SKM-1 (cell line): ENCODE measurements at regions not wholly inside any gene's neighbourhood (a gene's known extent, or its start where the extent isn't known, plus 50 kb on each side); places are given as distances from the start of the nearest gene placed in this dataset.
"Not testable (repeated sequence)": the region's sequence is repeated elsewhere in the genome, so short reads cannot be mapped to it uniquely, and the experiment has no call there.

ENCODE experiments used
- DNase-seq: peaks from one replicate; lab custom pipeline; 2025; ENCODE audit not compliant: unreplicated experiment; lab: John Stamatoyannopoulos, UW

DNA sequence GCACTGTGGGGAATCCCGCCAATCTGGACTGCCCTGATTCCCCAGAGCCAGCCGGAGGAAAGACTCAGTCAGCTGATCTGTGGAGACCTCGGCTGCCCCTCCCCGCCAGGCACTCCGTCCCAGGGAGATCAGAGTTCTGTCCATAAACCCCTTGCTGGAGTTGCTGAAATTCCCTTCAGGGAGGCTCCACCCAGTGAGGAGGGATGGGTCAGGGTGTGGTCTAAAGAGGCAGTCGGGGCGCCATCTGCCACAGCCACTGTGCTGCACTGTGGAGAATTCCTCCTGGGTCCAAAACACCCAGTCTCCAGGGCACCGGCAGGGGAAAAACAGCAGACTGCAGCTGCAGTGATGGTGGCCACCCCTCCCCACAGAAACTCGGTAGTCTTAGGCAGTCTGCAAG is 1922.3 kb upstream of the FLRT2 start:
- DNase-seq = no peak

DNA sequence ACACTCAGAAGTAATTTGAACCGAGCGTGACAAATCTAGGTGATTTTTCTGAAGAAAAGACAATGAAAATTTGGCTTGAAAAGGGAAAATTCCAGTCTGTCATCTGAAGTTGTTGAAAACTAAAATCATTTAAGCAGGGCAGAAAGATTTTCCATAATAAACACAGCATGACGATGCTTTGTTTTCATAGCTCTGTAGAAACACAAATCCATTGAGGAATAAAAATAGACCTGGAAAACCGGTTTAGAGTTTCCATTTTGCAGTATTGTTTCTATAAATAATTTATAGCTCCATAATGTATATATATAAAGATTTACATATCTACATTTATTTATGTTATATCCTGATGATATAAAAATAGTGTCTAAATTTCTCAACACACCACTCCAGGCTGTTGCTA is 1918.5 kb upstream of the FLRT2 start:
- DNase-seq = no peak

DNA sequence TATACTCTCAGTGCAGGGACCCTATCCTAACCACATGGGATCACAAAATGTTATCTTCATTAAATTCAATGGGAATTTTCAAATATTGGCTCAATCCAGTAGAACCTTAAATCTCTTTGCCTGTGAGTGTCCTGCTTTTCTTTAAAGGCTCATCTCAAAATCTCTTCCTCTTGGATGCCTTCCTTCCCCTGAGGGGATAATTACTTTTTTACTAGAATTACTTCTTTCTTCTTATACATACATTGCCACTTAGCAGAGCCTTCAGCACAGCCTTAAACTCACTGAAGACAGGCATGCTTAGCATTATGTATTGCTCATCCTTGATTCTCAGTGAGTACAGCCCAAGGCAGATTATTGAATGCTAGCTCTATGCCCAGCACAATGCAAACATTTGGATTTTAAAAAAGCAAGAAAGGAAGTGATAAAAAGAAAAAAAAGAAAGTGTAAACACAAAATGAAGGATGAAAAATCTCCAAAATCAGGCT is 1918.0 kb upstream of the FLRT2 start:
- DNase-seq = no peak

DNA sequence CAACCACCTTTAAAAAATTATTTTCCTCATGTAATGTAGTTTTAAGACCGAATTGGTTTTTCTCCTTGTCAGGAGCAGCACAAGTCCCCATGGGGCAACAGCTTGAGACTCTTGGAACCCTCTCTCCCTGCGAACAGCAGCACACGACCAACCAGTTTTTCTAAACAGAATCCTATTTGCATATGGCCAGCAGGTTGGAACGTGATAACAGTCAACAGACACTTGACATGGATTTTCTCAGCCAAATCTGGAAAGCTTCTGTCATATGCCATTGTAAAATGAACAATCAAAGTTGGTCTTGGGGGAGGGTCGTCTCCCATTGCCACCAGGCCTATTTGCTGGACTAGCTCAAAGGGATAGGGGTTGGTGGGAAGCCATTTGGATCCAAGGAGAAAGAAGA is 1915.0 kb upstream of the FLRT2 start:
- DNase-seq = no peak

DNA sequence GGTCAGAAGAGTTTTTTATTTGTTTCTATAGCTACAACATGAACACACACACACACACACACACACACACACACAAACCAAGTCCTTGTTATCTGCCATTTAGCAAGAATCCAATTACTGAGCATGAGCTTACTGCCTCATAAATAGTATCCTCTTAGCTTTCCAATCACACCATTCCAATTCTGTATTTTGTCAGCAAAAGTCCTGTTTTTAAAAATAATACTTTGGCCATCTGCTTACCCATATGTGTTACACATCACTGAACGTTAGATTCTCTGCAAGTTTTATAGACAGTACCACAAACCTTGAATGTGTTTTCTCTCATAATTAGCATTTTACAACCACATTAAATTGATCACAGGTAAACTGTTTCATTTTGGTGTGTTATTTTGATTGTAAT is 1905.4 kb upstream of the FLRT2 start:
- DNase-seq = no peak

DNA sequence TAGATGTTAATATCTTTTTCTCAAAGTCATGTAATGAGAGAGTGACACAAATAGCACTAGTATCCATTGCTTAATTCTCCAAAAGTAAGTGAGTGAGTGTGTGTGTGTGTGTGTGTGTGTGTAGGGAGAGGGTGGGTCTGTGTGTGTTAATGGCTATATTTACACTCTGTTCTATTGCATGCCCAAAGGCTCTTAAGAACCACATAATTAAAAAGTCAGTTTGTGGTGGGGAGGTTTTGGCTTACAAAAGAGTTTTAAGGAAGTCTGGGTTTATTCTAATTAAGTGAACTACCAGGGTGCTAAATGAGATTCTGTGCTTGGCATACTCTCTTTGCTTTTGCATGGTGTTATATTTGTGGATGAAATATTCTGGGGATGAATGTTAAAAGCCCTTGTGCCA is 1897.6 kb upstream of the FLRT2 start:
- DNase-seq = no peak

DNA sequence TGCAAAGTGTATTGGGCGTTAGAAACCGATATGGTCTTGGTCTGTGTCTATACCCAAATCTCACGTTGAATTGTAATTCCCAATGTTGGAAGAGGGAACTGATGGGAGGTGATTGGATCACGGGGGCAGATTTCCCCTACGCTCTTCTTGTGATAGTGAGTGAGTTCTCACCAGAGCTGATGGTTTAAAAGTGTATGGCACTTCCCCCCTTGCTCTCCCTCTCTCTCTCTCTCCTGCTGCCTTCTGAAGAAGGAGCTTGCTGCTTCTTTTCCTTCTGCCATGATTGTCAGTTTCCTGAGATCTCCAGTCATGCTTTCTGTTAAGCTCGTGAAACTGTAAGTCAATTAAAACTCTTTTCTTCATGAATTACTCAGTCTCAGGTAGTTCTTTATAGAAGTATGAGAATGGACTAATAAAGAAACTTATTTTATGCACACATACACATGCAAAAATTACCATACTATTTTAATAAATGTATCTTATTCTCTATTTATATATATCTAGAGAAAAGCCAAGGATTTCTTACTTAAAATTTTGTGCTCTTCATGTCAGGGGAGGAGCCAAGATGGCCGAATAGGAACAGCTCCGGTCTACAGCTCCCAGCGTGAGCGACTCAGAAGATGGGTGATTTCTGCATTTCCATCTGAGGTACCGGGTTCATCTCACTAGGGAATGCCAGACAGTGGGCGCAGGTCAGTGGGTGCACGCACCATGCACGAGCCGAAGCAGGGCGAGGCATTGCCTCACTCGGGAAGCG is 1891.0 kb upstream of the FLRT2 start:
- DNase-seq = no peak

DNA sequence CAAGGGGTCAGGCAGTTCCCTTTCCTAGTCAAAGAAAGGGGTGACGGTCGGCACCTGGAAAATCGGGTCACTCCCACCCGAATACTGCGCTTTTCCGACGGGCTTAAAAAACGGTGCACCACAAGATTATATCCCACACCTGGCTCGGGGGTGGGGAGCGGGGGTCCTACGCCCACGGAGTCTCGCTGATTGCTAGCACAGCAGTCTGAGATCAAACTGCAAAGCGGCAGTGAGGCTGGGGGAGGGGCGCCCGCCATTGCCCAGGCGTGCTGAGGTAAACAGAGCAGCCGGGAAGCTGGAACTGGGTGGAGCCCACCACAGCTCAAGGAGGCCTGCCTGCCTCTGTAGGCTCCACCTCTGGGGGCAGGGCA is 1890.5 kb upstream of the FLRT2 start:
- not testable (repeated sequence) for DNase-seq

DNA sequence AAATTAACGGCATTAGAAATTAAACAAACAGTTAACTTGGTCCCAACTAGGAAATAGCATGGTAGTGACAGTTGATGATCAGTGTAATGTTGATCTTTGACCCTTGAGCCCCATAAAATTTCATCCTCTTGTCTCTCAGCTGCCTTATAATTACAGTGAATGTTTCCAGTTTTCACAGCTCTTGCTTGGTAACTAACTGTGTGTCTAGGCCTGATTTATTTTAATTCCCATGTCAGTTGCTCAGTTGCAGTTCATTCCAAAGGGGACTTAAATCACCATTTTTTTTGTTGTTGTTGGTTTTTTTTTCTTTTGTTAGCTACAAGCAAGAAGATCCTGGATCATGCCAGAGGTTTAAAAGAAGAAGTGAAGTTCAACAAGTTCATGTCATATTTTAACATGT is 1883.7 kb upstream of the FLRT2 start:
- DNase-seq = no peak

DNA sequence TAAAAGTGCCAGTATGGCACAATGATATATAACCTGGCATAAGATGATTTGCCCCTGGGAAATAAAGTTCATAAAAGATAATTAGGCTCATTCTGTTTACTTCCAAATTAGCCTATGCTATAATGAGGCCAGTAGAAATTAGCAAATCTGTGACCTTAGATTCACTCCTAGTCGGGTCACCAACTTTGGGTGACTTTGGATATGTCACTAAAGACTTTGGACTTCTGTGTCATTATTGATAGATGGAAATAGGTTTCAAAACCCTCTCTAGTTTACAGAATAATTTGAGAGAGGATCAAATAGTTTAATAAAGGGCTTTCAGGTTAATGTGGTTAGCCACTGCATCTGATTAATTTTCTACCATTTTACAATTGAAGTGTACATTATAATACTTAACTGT is 1869.3 kb upstream of the FLRT2 start:
- DNase-seq = no peak

DNA sequence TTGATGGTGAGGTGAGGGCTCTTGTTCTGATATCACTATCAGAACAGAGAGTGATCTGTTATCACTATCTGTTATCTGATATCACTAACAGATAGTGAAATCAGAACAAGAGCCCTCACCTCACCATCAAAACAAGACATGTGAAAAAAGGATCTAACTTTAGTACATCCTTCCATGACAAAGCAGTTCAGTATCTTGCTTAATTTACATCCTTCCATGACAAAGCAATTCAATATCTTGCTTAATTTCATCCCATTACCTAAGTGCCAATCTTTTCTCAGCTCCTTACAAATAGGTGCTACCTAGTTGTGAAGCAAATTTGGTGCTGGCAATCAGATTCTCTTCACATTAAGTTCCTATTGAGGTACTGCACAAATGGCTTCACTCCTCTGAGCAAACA is 1865.6 kb upstream of the FLRT2 start:
- DNase-seq = no peak

DNA sequence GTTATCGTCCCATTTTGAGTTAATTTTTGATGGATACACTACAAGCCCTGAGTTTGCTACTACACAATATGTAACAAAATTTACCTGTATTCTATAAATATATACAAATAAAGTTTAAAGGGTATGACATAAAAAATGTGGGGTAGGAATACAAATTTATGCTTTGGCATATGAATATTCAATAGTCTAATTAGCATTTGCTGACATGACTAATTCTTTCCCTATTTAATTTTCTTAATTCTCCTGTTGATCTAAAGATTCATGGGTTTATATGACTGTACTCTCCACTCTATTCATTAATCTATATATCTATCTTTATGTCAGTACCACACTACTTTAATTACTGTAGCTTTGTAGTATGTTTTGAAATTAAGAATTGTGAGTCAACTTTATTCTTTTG is 1840.7 kb upstream of the FLRT2 start:
- no peak for DNase-seq

DNA sequence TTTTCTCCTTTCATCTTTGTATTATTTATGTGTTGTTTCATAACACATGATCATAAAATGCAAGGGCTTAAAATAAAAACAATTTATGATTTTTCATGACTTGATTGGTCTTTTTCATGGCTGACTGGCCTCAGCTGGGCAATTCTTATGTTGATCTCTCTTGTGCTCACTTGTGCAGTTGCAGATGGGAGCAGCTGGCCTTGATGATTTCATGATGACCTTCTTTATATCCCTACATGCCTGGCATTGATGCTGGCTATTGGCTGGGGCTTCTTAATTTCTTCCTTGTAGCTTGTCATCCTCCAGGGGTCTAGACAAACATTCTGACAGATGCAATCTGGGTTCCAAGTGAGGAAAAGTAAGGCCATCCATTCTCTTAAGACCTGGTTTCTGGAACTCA is 1832.8 kb upstream of the FLRT2 start:
- DNase-seq = no peak

DNA sequence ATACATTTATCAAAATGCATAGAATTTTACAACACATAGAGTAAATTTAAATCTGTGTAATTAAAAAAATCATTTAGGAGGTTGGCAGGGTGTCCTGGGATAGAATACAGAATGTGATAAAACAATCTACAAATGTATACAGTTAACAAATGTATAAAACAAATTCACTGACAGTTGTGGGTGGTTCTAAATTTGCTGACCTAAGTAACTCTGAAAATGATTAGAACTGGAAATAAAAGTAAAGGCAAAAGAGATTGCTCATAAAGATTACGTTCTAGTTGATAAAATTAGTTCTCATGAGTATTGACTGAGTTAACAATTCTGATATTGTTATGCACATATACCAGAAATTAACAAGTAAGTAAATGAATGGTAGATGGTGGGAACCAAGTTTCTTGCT is 1827.3 kb upstream of the FLRT2 start:
- no peak for DNase-seq

DNA sequence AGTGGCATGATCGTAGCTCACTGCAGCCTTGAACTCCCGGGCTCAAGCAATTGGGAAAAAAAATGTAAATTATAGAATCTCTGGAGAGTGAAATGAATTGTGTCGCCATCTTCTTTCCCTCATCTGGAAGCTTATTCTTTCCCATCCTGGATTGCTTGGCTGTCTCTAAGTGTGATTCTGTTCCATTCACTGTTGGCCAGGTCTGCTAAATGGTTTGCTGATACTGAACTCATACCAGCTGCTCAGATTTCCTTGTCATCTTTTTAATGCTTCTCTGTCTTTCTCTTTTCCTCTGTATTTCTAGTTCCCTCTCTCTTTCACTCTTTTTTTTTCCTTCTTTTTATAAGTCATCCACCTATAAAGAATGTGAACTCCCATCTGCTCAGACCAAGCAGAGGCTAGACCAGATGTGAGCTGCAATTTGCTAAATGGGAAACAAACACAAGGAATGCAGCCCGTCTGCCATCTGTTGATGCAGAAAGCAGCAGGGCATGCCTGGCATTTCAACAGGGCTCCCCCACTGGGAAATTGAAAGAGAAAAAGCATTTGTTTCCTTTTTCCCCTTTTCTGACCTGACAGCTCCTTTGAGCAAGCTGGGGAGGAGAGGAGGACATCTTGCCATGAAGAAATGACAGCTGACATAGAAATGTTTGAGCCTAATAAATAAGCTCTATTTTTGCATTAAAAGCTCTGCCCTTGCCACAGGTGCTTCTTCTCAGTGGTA is 1823.6 kb upstream of the FLRT2 start:
- no peak for DNase-seq

DNA sequence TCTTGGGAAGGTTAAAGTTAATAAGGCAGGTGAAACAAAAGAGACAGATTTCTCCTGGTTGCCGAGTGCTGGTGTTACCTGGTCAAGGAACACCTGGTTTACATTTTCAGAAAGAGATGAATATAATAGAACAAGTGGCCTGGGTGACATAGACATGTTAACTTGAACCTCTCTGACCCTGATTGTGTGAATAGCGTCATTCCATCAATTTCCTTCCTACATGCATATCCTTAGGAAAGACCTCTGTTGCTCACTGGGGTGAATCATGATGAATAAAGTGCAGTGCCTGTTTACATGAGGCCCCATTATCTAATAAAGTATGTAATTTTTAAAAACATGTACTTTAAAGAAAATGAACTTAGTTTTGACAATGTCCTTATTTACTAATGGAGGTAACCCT is 1822.9 kb upstream of the FLRT2 start:
- no peak for DNase-seq

DNA sequence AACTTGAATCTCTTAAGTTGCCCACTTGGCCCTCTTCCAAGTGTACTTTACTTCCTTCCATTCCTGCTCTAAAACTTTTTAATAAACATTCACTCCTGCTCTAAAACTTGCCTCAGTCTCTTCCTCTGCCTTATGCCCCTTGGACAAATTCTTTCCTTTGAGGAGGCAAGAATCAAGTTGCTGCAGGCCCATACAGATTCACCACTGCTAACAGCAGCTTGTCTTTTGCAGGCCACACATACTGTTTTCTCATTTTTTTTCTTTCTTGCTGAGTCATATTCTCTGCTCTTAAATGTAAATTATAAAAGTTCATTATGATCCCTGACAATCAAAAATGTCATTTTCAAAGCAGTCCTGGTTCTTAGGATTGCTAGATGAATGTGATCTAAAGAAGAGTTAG is 1820.8 kb upstream of the FLRT2 start:
- DNase-seq = no peak

DNA sequence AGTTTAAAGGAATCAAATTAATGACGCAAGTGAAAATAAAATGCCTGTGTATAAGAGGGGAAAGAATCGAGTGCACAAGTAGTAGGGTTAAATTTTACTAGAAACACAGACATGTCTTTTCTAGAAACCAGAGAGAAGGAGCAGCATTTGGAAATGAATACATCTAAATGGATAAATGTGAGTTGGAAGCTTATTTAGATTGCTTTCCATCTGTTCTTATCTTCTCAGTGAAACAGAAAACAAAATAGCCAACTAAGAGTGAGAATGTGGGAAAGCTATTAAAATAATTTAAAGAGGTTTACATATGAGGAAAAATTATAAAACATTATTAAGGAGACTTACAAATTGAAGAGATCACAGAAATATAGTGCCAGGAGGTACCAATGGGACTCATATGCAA is 1818.9 kb upstream of the FLRT2 start:
- DNase-seq = no peak

DNA sequence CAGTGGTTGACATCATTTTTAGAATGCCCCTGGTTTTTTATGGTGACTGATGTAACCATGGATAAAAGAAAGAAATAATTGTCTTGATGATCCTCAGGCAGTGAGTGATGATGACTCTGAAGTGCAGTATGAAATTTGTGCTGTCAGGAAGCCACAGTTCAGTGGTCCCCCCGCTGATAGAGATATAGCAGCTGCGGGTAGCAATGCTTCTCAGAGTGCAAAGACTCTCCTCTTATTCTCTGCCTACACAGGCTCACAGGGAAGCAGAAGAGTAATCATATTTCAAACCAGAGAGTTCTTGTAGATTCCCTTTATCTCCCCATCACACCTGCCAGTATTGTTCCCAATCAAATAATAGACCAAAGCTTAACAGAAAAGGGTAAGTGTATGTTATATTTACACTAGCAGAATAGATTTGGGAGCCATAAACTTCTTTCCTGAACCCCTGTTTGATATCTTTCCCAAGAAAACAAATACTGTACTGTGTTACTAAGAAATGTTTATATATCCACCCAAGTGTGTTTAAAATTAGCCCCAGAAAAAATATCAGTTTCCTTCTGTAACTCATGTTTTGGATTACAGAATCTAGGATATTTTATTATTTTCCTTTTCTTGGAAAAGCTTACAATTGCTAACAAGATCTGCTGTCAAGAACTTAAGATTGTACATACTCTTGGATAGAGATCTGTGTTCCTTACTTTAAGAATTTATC is 1817.4 kb upstream of the FLRT2 start:
- no peak for DNase-seq

DNA sequence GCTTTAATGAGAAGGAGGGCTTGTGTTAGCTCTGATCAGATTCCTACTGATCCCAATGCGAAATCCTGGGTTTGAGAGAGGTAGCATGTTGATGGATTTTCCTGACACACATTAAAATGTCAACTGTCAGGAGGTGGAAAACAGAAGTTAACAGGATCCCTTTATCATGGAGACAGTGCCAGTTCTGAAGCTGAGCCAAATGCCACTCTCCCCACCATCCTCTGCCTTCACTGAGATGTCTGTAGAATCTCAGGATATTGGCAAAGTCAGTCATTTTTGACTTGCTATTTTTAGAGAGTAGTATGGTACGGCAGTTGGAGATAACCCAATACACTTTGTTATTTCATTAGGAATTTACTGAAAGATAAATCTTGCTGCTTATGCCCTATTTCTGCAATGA is 1816.2 kb upstream of the FLRT2 start:
- DNase-seq = no peak

DNA sequence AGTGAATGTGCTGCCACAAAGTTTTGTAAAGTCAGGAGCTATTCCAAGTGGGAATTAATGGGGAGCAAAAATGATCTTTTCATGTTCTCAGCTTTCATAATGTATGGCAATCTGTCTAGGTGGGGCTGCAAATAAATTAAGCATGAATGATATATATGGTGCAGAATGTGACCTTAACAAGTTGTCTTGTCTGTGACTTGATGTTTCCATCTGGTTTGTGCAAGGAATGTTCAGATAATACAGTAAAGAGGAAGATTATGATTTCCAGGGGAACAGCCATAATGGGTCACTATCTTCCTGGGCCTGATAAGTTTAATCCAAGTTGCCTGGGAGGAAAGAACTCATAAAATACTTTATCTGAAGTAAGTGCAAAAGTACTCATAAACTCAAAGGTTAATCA is 1815.8 kb upstream of the FLRT2 start:
- DNase-seq = no peak

DNA sequence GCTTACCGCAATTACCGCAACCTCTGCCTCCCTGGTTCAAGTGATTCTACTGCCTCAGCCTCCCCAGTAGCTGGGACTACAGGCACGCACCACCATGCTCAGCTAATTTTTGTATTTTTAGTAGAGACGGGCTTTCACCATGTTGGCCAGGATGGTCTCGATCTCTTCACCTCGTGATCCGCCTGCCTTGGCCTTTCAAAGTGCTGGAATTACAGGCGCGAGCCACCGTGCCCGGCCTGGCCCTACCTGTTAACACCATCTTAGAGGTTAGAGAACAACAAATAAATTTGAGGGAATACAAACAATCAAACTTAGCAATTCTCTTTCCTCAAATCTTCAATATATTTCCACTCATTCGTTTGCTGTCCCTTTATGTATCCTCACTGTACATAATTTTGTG is 1810.5 kb upstream of the FLRT2 start:
- not testable (repeated sequence) for DNase-seq
